SK-N-SH (cell line): ENCODE measurements at regions not wholly inside any gene's neighbourhood (a gene's known extent, or its start where the extent isn't known, plus 50 kb on each side); places are given as distances from the start of the nearest gene placed in this dataset.

Source experiments
- CTCF ChIA-PET: fragments of 300-600, 350-600 bp; formaldehyde crosslinking; extraction: SDS; loops from one replicate; lab custom pipeline; 2021; lab: Yijun Ruan, JAX
- POLR2A ChIA-PET: fragments of 350-600 bp; sonication (Branson Sonifier 250); formaldehyde crosslinking; extraction: SDS; loops from one replicate; lab custom pipeline; 2020; ENCODE audit warnings: antibody characterized with exemption, inconsistent platforms; lab: Yijun Ruan, JAX
- DNase-seq: peaks from one replicate; pipeline ENCODE4 v3.0.0; 2012
- H2AFZ ChIP-seq: fragments of 200-600 bp; sonication (generic); 2 replicates; pipeline ENCODE4 v1.8.1; 2016; ENCODE audit warnings: antibody characterized with exemption, mild to moderate bottlenecking, low read depth
- H3F3A ChIP-seq: fragments of 200-600 bp; sonication (generic); replicated peaks from 2 replicates; pipeline ENCODE3; 2016; ENCODE audit warnings: antibody characterized with exemption, mild to moderate bottlenecking; ENCODE audit not compliant: insufficient read depth
- H3K27ac ChIP-seq, 2 experiments: fragments of 200-500 bp in 1 of 2; fragments of 200-600 bp in 1 of 2; sonication (Bioruptor generic) in 1 of 2; sonication (generic), shearing (Covaris generic) in 1 of 2; 2 replicates each; pipeline versions ENCODE4 v1.5.1 to v1.6.1; 2014 to 2016; ENCODE audit warnings: low read depth in 2 of 2, inconsistent platforms in 1 of 2, low read length in 1 of 2, mild to moderate bottlenecking in 1 of 2, mixed read lengths in 1 of 2
- H3K27me3 ChIP-seq: fragments of 200-600 bp; sonication (generic), shearing (Covaris generic); 2 replicates; pipeline ENCODE4 v1.6.1; 2016; ENCODE audit warnings: mixed run types; ENCODE audit not compliant: insufficient read depth
- H3K36me3 ChIP-seq, 2 experiments: fragments of 200-500 bp in 1 of 2; fragments of 200-600 bp in 1 of 2; sonication (Bioruptor generic) in 1 of 2; sonication (generic) in 1 of 2; replicated peaks in 1 of 2; 2 replicates each; pipeline versions ENCODE3 to v1.5.1; 2014 to 2016; ENCODE audit warnings: low read length in 1 of 2, mild to moderate bottlenecking in 1 of 2; ENCODE audit not compliant: insufficient read depth in 2 of 2, control insufficient read depth in 1 of 2
- H3K4me1 ChIP-seq, 2 experiments: fragments of 200-500 bp in 1 of 2; fragments of 200-600 bp in 1 of 2; sonication (Bioruptor generic) in 1 of 2; sonication (generic), shearing (Covaris generic) in 1 of 2; 2 replicates each; pipeline versions ENCODE4 v1.5.1 to v1.6.1; 2014 to 2016; ENCODE audit warnings: low read depth in 1 of 2, low read length in 1 of 2, mixed run types in 1 of 2; ENCODE audit not compliant: insufficient read depth in 2 of 2, control insufficient read depth in 1 of 2
- H3K4me2 ChIP-seq: fragments of 200-600 bp; sonication (generic), shearing (Covaris generic); 2 replicates; pipeline ENCODE4 v1.6.1; 2017; ENCODE audit warnings: mixed run types
- H3K4me3 ChIP-seq, 2 experiments: fragments of 200-500 bp in 1 of 2; fragments of 200-600 bp in 1 of 2; sonication (Bioruptor generic) in 1 of 2; sonication (generic), shearing (Covaris generic) in 1 of 2; 2 replicates each; pipeline versions ENCODE4 v1.5.1 to v1.8.1; 2014 to 2016; ENCODE audit warnings: low read depth in 2 of 2, inconsistent platforms in 1 of 2, low read length in 1 of 2, mild to moderate bottlenecking in 1 of 2, mixed read lengths in 1 of 2, moderate library complexity in 1 of 2
- H3K79me2 ChIP-seq: fragments of 200-600 bp; sonication (generic); 2 replicates; pipeline ENCODE4 v1.8.1; 2017; ENCODE audit warnings: mild to moderate bottlenecking; ENCODE audit not compliant: insufficient read depth
- H3K9ac ChIP-seq: fragments of 200-600 bp; sonication (generic); 2 replicates; pipeline ENCODE4 v1.6.1; 2017; ENCODE audit warnings: mixed run types
- H3K9me2 ChIP-seq: fragments of 200-600 bp; sonication (generic); 2 replicates; pipeline ENCODE4 v1.6.1; 2017; ENCODE audit warnings: mixed run types
- H3K9me3 ChIP-seq: fragments of 200-600 bp; sonication (generic); 2 replicates; pipeline ENCODE4 v1.6.1; 2017; ENCODE audit warnings: mixed run types, mild to moderate bottlenecking, moderate library complexity
- H4K20me1 ChIP-seq: fragments of 200-600 bp; sonication (generic); 2 replicates; pipeline ENCODE4 v1.6.1; 2017; ENCODE audit warnings: mild to moderate bottlenecking, mixed run types; ENCODE audit not compliant: insufficient read depth
- CHD2 ChIP-seq: fragments of 150-350 bp; IDR thresholded peaks from 2 replicates; pipeline ENCODE4 v1.6.1; 2018; ENCODE audit warnings: low read length; ENCODE audit not compliant: partially characterized antibody
- EP300 ChIP-seq, 2 experiments: IDR thresholded peaks; 2 replicates each; pipeline versions ENCODE4 v1.4.0 to v1.6.1; 2012; ENCODE audit warnings: borderline replicate concordance in 1 of 2, low read depth in 1 of 2, low read length in 1 of 2
- GABPA ChIP-seq: IDR thresholded peaks from 2 replicates; pipeline ENCODE4 v1.4.0; 2012; ENCODE audit warnings: low read depth, mild to moderate bottlenecking
- GATA2 ChIP-seq: sonication (generic); formaldehyde crosslinking; IDR thresholded peaks from 2 replicates; pipeline ENCODE4 v1.5.0; 2020; ENCODE audit warnings: mild to moderate bottlenecking, missing genetic modification reagents
- MAX ChIP-seq: IDR thresholded peaks from 2 replicates; pipeline ENCODE4 v1.4.0; 2012; ENCODE audit warnings: low read depth
- MEF2A ChIP-seq: IDR thresholded peaks from 2 replicates; pipeline ENCODE4 v1.4.0; 2012; ENCODE audit warnings: low read depth, borderline replicate concordance
- MXI1 ChIP-seq: IDR thresholded peaks from 2 replicates; pipeline ENCODE4 v1.6.1; 2012; ENCODE audit warnings: mild to moderate bottlenecking, low read depth, low read length, improper control_type of control experiment
- NFIC ChIP-seq: IDR thresholded peaks from 2 replicates; pipeline ENCODE4 v1.4.0; 2012; ENCODE audit warnings: borderline replicate concordance
- PBX3 ChIP-seq: IDR thresholded peaks from 2 replicates; pipeline ENCODE4; 2012
- RAD21 ChIP-seq: IDR thresholded peaks from 2 replicates; pipeline ENCODE4 v1.6.1; 2012; ENCODE audit warnings: mild to moderate bottlenecking, low read length
- RCOR1 ChIP-seq: fragments of 150-350 bp; IDR thresholded peaks from 2 replicates; pipeline ENCODE4 v1.6.1; 2017; ENCODE audit warnings: antibody characterized with exemption, low read length
- RFX5 ChIP-seq: IDR thresholded peaks from 2 replicates; pipeline ENCODE4 v1.6.1; 2012; ENCODE audit warnings: mild to moderate bottlenecking, improper control_type of control experiment, low read length
- SIN3A ChIP-seq: IDR thresholded peaks from 2 replicates; pipeline ENCODE4 v1.6.1; 2012; ENCODE audit warnings: low read depth, mild to moderate bottlenecking, low read length, moderate library complexity, borderline replicate concordance
- SMC3 ChIP-seq: IDR thresholded peaks from 2 replicates; pipeline ENCODE4 v1.6.1; 2012; ENCODE audit warnings: low read depth, low read length, improper control_type of control experiment
- TCF12 ChIP-seq: IDR thresholded peaks from 2 replicates; pipeline ENCODE4 v1.4.0; 2012
- USF2 ChIP-seq: fragments of 150-350 bp; IDR thresholded peaks from 2 replicates; pipeline ENCODE4 v1.6.1; 2017; ENCODE audit warnings: antibody characterized with exemption, low read length, low read depth, borderline replicate concordance
- YY1 ChIP-seq: IDR thresholded peaks from 2 replicates; pipeline ENCODE4 v1.4.0; 2012; ENCODE audit warnings: low read depth, mild to moderate bottlenecking
- WGBS: methylation state at CpG from one replicate; pipeline ENCODE4 v1.1.6; 2017; ENCODE audit warnings: low lambda C conversion rate; 5-methylcytosine and 5-hydroxymethylcytosine counted together

DNA sequence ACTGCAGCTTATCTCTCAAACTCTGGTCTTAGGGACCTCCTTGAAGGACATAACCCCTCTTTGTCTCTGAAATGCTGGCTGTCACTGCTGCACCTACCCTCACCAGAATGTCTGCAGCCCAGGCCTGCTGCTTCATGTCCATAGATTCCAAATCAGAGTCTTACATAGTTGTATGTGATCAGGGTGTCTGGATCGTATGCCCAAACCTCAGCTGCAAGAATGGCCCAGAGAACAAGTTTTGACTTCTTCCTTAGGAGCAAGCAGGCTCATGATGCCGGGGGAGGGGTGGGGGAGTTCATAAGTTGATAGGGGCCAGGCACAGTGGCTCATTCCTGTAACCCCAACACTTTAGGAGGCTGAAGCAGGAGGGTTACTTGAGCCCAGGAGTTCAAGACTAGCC is 55.8 kb upstream of the RMDN2 start:
- Histone ChIP-seq H3K4me3 (no peak overlapping the region), H2AFZ (no peak overlapping the region), H3K4me2 (no peak overlapping the region), H3K36me3 (no peaks in the 10 kb centered on the region), H4K20me1 (no peaks in the 10 kb centered on the region), H3K9me2 (no peaks in the 10 kb centered on the region), H3K4me1 (peaks cover 20 to 51% of the 10 kb centered on the region in 2 experiments; a peak in 3 of 4 replicates), H3K9me3 (no peaks in the 10 kb centered on the region), H3K27ac (no peak overlapping the region), H3K9ac (no peak overlapping the region), H3K27me3 (no peaks in the 10 kb centered on the region), H3F3A (peaks cover 9% of the 10 kb centered on the region), H3K79me2 (no peaks in the 10 kb centered on the region)
- WGBS, result 92% methylated on average over 2 of the region's 2 CpGs
- ChIA-PET POLR2A (interaction anchor here (3.5 kb wide), 1 partner anchor 13 kb away, joined by 9 read pairs; no protein-coding TSS in a partner anchor), CTCF (interaction anchor here (0.9 to 23.4 kb wide), 6 partner anchors 8 to 469 kb away, joined by 3 to 546 read pairs (median 32); no protein-coding TSS in a partner anchor)
- DNase-seq, result no peak
- no peak for TF ChIP-seq NFIC
- no peak for TF ChIP-seq RCOR1
- TF ChIP-seq EP300 (IDR thresholded peaks at IDR 0.05; ENCODE audit: borderline replicate concordance in 1 of 2, low read depth in 1 of 2, low read length in 1 of 2), result no peak
- no peak for TF ChIP-seq GABPA
- TF ChIP-seq GATA2 (CRISPR knock-in tag), result no peak
- no peak for TF ChIP-seq YY1
- TF ChIP-seq SMC3, result no peak
- TF ChIP-seq CHD2, result no peak
- TF ChIP-seq RAD21, result no peak
- no peak for TF ChIP-seq SIN3A
- no peak for TF ChIP-seq MXI1
- TF ChIP-seq MAX, result no peak
- no peak for TF ChIP-seq USF2
- no peak for TF ChIP-seq MEF2A
- TF ChIP-seq TCF12, result no peak

GRCh38 chr2:37869771-37870170 is 55.3 kb upstream of the RMDN2 start:
- H4K20me1 ChIP-seq, result no peaks in the 10 kb centered on the region
- ChIA-PET CTCF (interaction anchor here (4.8 to 23.4 kb wide), 4 partner anchors 7 to 470 kb away, joined by 22 to 546 read pairs (median 56); no protein-coding TSS in a partner anchor), POLR2A (interaction anchor here (0.6 to 3.5 kb wide), 3 partner anchors 13 to 473 kb away, joined by 3 to 9 read pairs (median 3); no protein-coding TSS in a partner anchor)
- peaks cover 20 to 51% of the 10 kb centered on the region in 2 experiments; a peak in 3 of 4 replicates for H3K4me1 ChIP-seq
- no peak overlapping the region for H2AFZ ChIP-seq
- H3K9me2 ChIP-seq, result no peaks in the 10 kb centered on the region
- H3K27me3 ChIP-seq, result no peaks in the 10 kb centered on the region
- peak overlapping the region in 1 of 2 experiments; percentile 96; a peak in 1 of 4 replicates for H3K27ac ChIP-seq
- 58% methylated on average over 1 of the region's 1 CpG for WGBS
- H3K79me2 ChIP-seq, result no peaks in the 10 kb centered on the region
- H3K36me3 ChIP-seq, result no peaks in the 10 kb centered on the region
- no peak overlapping the region for H3K4me3 ChIP-seq
- peaks cover 9% of the 10 kb centered on the region for H3F3A ChIP-seq
- H3K9me3 ChIP-seq, result no peaks in the 10 kb centered on the region
- DNase-seq, result no peak
- H3K9ac ChIP-seq, result no peak overlapping the region
- TF ChIP-seq TCF12 (peak; percentile 28; the same call in 1 of the 2 replicates), NFIC (peak; percentile 48), MXI1 (no peak), PBX3 (peak; percentile 30; the same call in 1 of the 2 replicates), RFX5 (no peak)
- no peak overlapping the region for H3K4me2 ChIP-seq
